BE2C (cell line): ENCODE measurements at regions not wholly inside any gene's neighbourhood (a gene's known extent, or its start where the extent isn't known, plus 50 kb on each side); places are given as distances from the start of the nearest gene placed in this dataset.

Source experiments
- DNase-seq: peaks from one replicate; pipeline ENCODE4 v3.0.0-alpha.2; 2020
- H3K27me3 ChIP-seq: fragments of 250-450 bp; sonication (Bioruptor Pico); 2 replicates; pipeline ENCODE4 v1.5.1; 2020; ENCODE audit warnings: mild to moderate bottlenecking
- H3K36me3 ChIP-seq: fragments of 250-450 bp; sonication (Bioruptor Pico); 2 replicates; pipeline ENCODE4 v1.5.1; 2020; ENCODE audit warnings: mild to moderate bottlenecking
- H3K4me1 ChIP-seq: fragments of 250-450 bp; sonication (Bioruptor Pico); 2 replicates; pipeline ENCODE4 v1.5.1; 2020
- H3K4me3 ChIP-seq: 2 replicates; pipeline ENCODE4 v1.5.1; 2011; ENCODE audit warnings: low read depth, low read length
- H3K9me3 ChIP-seq: fragments of 250-450 bp; sonication (Bioruptor Pico); 2 replicates; pipeline ENCODE4 v1.5.1; 2020
- TF ChIP-seq, protein P1 (sequence below): IDR thresholded peaks from 2 replicates; pipeline ENCODE4 v1.5.1; 2012; ENCODE audit warnings: mild to moderate bottlenecking, low read depth, low read length

DNA sequence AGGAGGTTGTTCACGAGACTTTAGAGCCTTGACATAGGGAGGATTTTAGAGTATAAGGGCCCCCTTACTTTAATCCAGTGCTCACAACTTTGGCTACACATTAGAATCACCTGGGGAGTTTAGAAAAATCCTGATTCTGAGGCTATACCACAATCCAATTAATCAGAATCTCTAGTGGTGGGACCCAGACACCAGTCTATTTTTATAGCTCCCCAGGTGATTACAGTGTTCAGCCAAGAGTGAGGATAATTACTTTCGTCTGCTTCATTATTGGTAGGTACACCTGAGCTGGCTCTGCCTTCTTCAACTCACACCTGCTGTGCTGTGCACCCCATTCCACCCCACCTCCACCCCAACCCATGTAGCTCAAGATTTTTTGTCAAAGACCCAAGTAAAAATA lies 141.3 kb upstream of the EPB41L4A start:
- no peak for DNase-seq
- Histone ChIP-seq H3K9me3 (no peaks in the 10 kb centered on the region), H3K27me3 (no peaks in the 10 kb centered on the region), H3K4me3 (no peak overlapping the region), H3K4me1 (no peaks in the 10 kb centered on the region), H3K36me3 (no peaks in the 10 kb centered on the region)
- TF ChIP-seq, protein P1, sequence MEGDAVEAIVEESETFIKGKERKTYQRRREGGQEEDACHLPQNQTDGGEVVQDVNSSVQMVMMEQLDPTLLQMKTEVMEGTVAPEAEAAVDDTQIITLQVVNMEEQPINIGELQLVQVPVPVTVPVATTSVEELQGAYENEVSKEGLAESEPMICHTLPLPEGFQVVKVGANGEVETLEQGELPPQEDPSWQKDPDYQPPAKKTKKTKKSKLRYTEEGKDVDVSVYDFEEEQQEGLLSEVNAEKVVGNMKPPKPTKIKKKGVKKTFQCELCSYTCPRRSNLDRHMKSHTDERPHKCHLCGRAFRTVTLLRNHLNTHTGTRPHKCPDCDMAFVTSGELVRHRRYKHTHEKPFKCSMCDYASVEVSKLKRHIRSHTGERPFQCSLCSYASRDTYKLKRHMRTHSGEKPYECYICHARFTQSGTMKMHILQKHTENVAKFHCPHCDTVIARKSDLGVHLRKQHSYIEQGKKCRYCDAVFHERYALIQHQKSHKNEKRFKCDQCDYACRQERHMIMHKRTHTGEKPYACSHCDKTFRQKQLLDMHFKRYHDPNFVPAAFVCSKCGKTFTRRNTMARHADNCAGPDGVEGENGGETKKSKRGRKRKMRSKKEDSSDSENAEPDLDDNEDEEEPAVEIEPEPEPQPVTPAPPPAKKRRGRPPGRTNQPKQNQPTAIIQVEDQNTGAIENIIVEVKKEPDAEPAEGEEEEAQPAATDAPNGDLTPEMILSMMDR, result no peak

DNA sequence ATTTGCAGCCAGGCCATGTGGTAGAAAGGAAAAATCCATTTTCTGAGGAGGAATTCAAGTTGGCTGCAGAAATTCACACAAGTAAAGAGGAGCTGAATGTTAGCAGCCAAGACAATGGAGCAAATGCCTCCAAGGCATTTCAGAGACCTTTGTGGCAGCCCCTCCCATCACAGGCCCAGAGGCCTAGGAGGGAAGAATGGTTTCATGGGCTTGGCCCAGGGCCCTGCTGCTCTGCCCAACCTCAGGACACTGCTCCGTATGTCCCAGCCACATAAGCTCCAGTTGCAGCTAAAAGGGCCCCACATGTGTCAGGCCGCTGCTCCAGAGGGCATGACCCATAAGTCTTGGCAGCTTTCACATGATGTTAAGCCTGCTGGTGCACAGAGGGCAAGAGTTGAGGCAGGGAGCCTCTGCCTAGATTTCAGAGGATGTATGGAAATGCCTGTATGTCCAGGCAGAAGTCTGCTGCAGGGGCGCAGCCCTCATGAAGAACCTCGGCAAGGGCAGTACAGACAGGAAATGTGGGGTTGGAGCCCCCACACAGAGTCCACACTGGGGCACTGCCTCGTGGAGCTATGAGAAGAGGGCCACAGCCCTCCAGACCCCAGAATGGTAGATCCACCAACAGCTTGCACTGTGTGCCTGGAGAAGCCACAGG lies 144.2 kb upstream of the EPB41L4A start:
- H3K27me3 ChIP-seq, result no peaks in the 10 kb centered on the region
- DNase-seq, result no peak
- TF ChIP-seq, protein P1, result no peak
- no peaks in the 10 kb centered on the region for H3K36me3 ChIP-seq
- no peak overlapping the region for H3K4me3 ChIP-seq
- no peaks in the 10 kb centered on the region; the same call in 1 of the 2 replicates for H3K4me1 ChIP-seq
- H3K9me3 ChIP-seq, result no peaks in the 10 kb centered on the region

GRCh38 chr5:112566251-112566650 lies 147.2 kb upstream of the EPB41L4A start:
- no peak for DNase-seq
- no peak overlapping the region for H3K4me3 ChIP-seq
- no peaks in the 10 kb centered on the region for H3K36me3 ChIP-seq
- TF ChIP-seq, protein P1, result no peak
- H3K4me1 ChIP-seq, result no peaks in the 10 kb centered on the region; the same call in 1 of the 2 replicates
- H3K27me3 ChIP-seq, result no peaks in the 10 kb centered on the region
- no peaks in the 10 kb centered on the region for H3K9me3 ChIP-seq

- Histone ChIP-seq H3K27me3 (no peaks in the 10 kb centered on the region), H3K9me3 (no peaks in the 10 kb centered on the region), H3K4me3 (no peak overlapping the region), H3K4me1 (no peaks in the 10 kb centered on the region; the same call in 1 of the 2 replicates), H3K36me3 (no peaks in the 10 kb centered on the region)
- no peak for DNase-seq
- TF ChIP-seq, protein P1, result no peak
Measured at GRCh38 chr5:112569596-112569995, 150.5 kb upstream of the EPB41L4A start.

DNA sequence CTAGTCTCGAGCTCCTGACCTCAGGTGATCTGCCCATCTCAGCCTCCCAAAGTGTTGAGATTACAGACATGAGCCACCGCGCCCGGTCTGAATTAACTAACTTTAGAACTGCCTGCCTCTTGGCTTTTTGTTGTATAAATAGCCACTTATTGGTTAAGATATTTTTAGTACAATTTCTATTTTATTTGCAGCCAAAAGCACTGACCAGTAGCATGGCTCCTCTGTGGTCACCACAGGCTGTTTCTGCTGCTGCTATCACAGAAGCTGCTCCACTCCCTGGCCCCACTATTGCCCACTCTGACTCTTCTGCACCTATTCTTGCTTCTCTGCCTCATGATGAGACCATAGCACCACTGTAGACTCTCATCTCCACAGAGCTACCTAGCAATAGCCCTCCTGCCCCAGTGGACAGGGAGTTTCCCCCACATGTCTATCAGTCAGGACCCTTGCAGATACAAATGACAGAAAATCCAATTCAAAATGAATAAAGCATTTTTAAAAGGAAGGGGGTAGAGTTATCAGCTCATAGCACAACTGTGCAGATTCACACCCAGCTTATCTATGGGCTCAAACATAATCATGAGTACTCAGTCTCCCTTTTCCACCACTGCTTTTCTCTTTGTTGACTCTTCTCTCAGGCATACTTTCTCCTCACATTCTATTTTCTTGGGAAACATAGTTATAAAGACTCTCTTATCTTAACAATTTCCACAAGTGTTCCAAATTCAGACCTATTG lies 151.8 kb upstream of the EPB41L4A start:
- H3K4me3 ChIP-seq, result no peak overlapping the region
- no peaks in the 10 kb centered on the region; the same call in 1 of the 2 replicates for H3K4me1 ChIP-seq
- no peaks in the 10 kb centered on the region for H3K9me3 ChIP-seq
- no peaks in the 10 kb centered on the region for H3K36me3 ChIP-seq
- TF ChIP-seq, protein P1, result no peak
- no peaks in the 10 kb centered on the region for H3K27me3 ChIP-seq
- no peak for DNase-seq

DNA sequence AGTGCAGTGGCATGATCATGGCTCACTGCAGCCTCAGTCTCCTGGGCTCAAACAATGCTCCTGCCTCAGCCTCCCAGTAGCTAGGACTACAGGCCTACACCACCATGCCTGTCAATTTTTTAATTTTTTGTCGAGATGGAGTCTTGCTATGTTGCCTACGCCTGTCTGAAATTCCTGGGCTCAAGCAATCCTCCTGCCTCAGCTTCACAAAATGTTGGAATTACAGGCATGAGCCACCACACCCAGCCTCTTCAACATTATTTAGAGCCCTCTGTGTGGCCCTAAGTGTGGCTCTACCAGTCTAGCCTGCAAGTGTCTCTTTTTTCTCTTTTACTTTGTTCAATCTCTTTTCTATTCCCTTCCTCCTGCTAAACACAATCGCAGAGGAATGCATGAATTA lies 154.4 kb upstream of the EPB41L4A start:
- Histone ChIP-seq H3K36me3 (no peaks in the 10 kb centered on the region), H3K4me3 (no peak overlapping the region), H3K27me3 (no peaks in the 10 kb centered on the region), H3K4me1 (no peaks in the 10 kb centered on the region; the same call in 1 of the 2 replicates), H3K9me3 (no peaks in the 10 kb centered on the region)
- TF ChIP-seq, protein P1, result no peak
- DNase-seq, result no peak
